ENCODE measurements at regions not wholly inside any gene's neighbourhood (a gene's known extent, or its start where the extent isn't known, plus 50 kb on each side); places are given as distances from the start of the nearest gene placed in this dataset.

- no peaks in the 10 kb centered on the region for H3K36me3 Mint-ChIP-seq
- no peak overlapping the region for H3K27ac Mint-ChIP-seq
- no peaks in the 10 kb centered on the region for H3K4me1 Mint-ChIP-seq
- H3K9me3 Mint-ChIP-seq, result no peaks in the 10 kb centered on the region
- H3K27me3 Mint-ChIP-seq, result no peaks in the 10 kb centered on the region
- H3K4me3 Mint-ChIP-seq, result no peak overlapping the region
- ATAC-seq, result no peak
These were observed 197.2 kb upstream of the HNRNPA3 start for GRCh38 chr2:177015356-177015923.

GRCh38 chr2:177020524-177021119 is 192.0 kb upstream of the HNRNPA3 start:
- Mint-ChIP-seq H3K4me1 (no peaks in the 10 kb centered on the region), H3K4me3 (no peak overlapping the region), H3K27me3 (peaks cover 6% of the 10 kb centered on the region), H3K9me3 (no peaks in the 10 kb centered on the region), H3K36me3 (no peaks in the 10 kb centered on the region), H3K27ac (no peak overlapping the region)
- ATAC-seq, result no peak

GRCh38 chr2:177021706-177022343 is 190.8 kb upstream of the HNRNPA3 start:
- no peak overlapping the region for H3K27ac Mint-ChIP-seq
- no peaks in the 10 kb centered on the region for H3K4me1 Mint-ChIP-seq
- no peak for ATAC-seq
- no peaks in the 10 kb centered on the region for H3K36me3 Mint-ChIP-seq
- no peak overlapping the region for H3K4me3 Mint-ChIP-seq
- no peaks in the 10 kb centered on the region for H3K9me3 Mint-ChIP-seq
- H3K27me3 Mint-ChIP-seq, result peaks cover 14% of the 10 kb centered on the region

DNA sequence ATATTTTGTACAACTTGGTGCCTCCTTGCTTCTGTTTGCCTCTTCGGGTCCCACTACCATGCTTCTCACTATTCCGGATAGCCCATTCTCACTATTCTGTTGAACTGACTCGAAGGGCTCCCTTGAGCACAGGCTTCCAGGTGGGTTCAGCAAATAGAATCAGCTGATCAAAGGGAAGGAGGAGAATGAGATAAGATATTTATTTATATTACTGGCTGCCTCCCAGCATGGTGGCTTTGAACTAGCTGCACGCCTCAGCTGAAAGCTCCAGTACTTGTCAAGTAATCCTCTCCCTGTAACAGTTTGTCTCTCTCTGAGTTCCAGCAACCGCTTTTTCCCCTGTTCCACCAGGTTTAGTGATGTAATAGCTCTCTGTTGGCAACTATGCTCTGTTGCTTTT is 187.8 kb upstream of the HNRNPA3 start:
- Mint-ChIP-seq H3K4me3 (no peak overlapping the region), H3K27ac (no peak overlapping the region), H3K9me3 (no peaks in the 10 kb centered on the region), H3K4me1 (no peaks in the 10 kb centered on the region), H3K36me3 (no peaks in the 10 kb centered on the region), H3K27me3 (peaks cover 18% of the 10 kb centered on the region)
- ATAC-seq, result no peak

DNA sequence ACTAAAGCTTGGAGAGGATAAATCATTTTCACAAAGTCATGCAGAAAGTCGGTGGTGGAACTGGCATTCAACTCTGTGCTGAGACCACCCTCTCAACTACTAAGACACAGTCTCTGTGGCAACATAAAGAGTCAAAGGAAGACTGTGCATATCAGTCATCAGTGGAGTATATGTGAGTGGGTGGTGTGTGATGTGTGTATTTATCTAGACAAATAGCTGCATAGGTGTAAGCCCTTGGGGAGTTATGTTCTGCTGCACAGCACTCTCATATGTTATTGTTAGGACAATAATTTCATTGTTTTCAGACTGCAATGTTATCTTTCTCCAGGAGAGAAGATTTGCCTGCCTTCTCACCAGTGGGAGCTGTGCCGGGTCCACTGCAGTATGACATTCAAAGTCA is 186.3 kb upstream of the HNRNPA3 start:
- Mint-ChIP-seq H3K9me3 (no peaks in the 10 kb centered on the region), H3K27ac (no peak overlapping the region), H3K36me3 (no peaks in the 10 kb centered on the region), H3K4me1 (no peaks in the 10 kb centered on the region), H3K27me3 (peaks cover 25% of the 10 kb centered on the region), H3K4me3 (no peak overlapping the region)
- no peak for ATAC-seq

GRCh38 chr2:177026956-177027355 is 185.6 kb upstream of the HNRNPA3 start:
- Mint-ChIP-seq H3K27me3 (peaks cover 26% of the 10 kb centered on the region), H3K27ac (no peak overlapping the region), H3K4me3 (no peak overlapping the region), H3K36me3 (no peaks in the 10 kb centered on the region), H3K4me1 (no peaks in the 10 kb centered on the region), H3K9me3 (no peaks in the 10 kb centered on the region)
- ATAC-seq, result no peak

GRCh38 chr2:177028296-177028695 is 184.3 kb upstream of the HNRNPA3 start:
- Mint-ChIP-seq H3K4me1 (no peaks in the 10 kb centered on the region), H3K4me3 (no peak overlapping the region), H3K27me3 (peaks cover 26% of the 10 kb centered on the region), H3K9me3 (no peaks in the 10 kb centered on the region), H3K36me3 (no peaks in the 10 kb centered on the region), H3K27ac (no peak overlapping the region)
- no peak for ATAC-seq

GRCh38 chr2:177029075-177029474 is 183.5 kb upstream of the HNRNPA3 start:
- ATAC-seq, result no peak
- Mint-ChIP-seq H3K27ac (no peak overlapping the region), H3K36me3 (no peaks in the 10 kb centered on the region), H3K4me3 (no peak overlapping the region), H3K4me1 (no peaks in the 10 kb centered on the region), H3K9me3 (no peaks in the 10 kb centered on the region), H3K27me3 (peaks cover 26% of the 10 kb centered on the region)

- H3K36me3 Mint-ChIP-seq, result no peaks in the 10 kb centered on the region
These were observed 183.1 kb upstream of the HNRNPA3 start for GRCh38 chr2:177029501-177029900.

GRCh38 chr2:177029901-177030300 is 182.7 kb upstream of the HNRNPA3 start:
- H3K27ac Mint-ChIP-seq, result no peak overlapping the region
- peaks cover 26% of the 10 kb centered on the region for H3K27me3 Mint-ChIP-seq
- ATAC-seq, result no peak
- H3K9me3 Mint-ChIP-seq, result no peaks in the 10 kb centered on the region
- no peaks in the 10 kb centered on the region for H3K4me1 Mint-ChIP-seq
- no peak overlapping the region for H3K4me3 Mint-ChIP-seq
- no peaks in the 10 kb centered on the region for H3K36me3 Mint-ChIP-seq

More at GRCh38 chr2:177029501-177029900, 183.1 kb upstream of the HNRNPA3 start:
- H3K4me1 Mint-ChIP-seq, result no peaks in the 10 kb centered on the region
- H3K9me3 Mint-ChIP-seq, result no peaks in the 10 kb centered on the region
- no peak for ATAC-seq
- H3K27ac Mint-ChIP-seq, result no peak overlapping the region
- no peak overlapping the region for H3K4me3 Mint-ChIP-seq
- peaks cover 26% of the 10 kb centered on the region for H3K27me3 Mint-ChIP-seq

DNA sequence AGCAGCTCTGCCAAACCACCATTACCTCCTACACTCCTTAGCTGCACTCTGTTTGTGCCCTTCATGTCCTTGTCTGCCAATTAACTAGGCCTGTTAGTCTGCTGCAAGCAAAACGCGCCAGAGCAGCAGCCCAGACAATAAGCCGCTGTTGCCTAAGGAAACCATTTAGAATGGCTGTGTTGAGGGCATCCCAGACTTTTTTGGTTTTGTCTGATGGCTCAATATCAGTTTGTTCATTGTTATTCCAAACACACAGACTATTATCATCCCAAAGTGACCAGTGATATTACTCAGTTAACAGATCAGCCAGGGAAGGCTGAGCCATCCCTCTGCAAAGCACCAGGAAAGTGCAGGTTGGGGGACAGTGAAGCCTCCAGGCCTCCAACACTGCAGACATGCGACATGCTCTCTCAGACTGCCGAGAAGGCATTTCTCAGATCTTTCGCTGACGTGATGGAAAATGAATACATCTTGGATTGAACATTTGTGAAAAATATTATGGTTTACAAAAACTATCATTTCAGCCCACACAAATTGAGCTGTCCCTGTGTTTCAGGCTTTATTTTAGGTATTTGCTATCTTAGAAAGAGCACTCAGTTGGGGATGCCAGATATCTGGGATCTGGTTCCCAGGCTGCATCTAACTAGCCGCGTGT is 182.0 kb upstream of the HNRNPA3 start:
- Mint-ChIP-seq H3K9me3 (no peaks in the 10 kb centered on the region), H3K4me3 (no peak overlapping the region), H3K27ac (no peak overlapping the region), H3K36me3 (no peaks in the 10 kb centered on the region), H3K27me3 (peaks cover 21% of the 10 kb centered on the region), H3K4me1 (no peaks in the 10 kb centered on the region)
- no peak for ATAC-seq

DNA sequence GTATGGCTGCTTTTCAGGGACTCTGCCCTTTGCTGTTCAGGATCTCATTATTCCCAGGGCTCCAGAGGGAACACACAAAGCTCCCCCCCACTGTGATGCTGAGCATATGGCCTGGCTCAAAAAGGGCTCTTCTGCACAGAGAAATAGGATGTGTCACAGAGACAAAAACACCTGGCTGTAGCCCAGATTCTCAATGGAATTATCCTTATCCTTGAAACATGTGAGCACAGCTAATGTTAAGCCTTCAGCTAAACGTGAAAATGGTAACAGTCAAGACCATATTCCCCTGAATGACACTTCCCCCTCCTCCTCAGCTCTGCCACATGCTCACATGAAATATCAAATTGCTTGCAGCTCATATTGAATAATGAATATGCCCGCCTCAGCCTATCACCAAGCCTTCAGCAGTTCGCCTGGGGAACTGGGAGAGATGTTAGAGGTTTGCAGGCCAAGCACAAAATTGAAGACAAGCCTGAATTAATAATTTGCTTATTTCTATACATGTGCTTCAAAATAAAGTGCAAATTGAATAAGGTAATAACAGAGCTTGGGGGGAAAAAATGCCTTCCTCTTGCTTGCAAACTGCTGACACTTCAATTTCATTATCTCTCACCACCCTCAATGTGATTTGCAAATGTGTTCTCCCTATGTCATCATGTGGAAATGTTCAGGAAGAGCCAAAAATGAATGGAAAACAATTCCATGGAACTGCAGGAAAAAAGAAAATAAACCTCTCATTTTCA is 181.0 kb upstream of the HNRNPA3 start:
- Mint-ChIP-seq H3K4me1 (no peaks in the 10 kb centered on the region), H3K4me3 (no peak overlapping the region), H3K27me3 (peaks cover 14% of the 10 kb centered on the region), H3K9me3 (no peaks in the 10 kb centered on the region), H3K27ac (no peak overlapping the region), H3K36me3 (no peaks in the 10 kb centered on the region)
- no peak for ATAC-seq

DNA sequence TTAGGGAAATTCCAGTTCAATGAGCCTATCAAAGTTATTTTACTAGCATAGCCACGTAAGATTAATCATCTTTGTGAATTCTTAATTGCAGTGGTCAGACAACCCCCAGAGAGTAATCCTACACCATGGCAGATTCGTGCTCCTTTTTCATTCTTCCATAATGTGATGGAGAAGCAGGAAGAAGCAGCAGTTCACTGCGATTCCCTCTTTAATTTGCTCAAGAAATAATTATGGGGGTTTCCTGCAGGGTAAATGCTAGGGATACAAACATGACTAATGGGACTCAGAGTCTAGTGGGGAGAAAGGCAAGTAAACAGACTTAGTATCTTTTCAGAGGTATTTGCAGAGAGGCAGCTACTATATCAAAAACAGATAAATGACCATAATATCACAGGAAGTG is 175.8 kb upstream of the HNRNPA3 start:
- Mint-ChIP-seq H3K27ac (no peak overlapping the region), H3K27me3 (peaks cover 20% of the 10 kb centered on the region), H3K36me3 (no peaks in the 10 kb centered on the region), H3K4me1 (no peaks in the 10 kb centered on the region), H3K4me3 (no peak overlapping the region), H3K9me3 (no peaks in the 10 kb centered on the region)
- no peak for ATAC-seq

DNA sequence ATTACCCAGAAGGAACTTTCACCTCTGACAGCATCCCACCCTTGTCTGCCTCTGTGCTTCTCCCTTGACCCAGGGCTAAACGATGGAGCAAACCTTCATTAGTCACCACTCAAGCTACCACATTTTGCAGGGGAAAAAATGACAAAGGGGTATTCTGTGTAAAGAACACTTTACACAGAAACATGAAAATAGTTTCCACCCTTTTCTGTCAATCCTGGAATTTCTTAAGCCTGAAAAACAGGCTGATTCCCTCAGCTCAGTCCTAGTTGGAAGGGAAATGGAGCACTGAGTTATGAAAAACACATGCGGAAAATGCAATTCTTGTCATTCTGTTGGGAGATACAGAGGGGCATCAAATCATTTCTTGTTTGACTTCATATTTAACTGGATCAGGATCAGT is 175.0 kb upstream of the HNRNPA3 start:
- Mint-ChIP-seq H3K9me3 (no peaks in the 10 kb centered on the region), H3K4me1 (no peaks in the 10 kb centered on the region), H3K4me3 (no peak overlapping the region), H3K27me3 (peaks cover 20% of the 10 kb centered on the region), H3K27ac (no peak overlapping the region), H3K36me3 (no peaks in the 10 kb centered on the region)
- ATAC-seq, result no peak

- no peaks in the 10 kb centered on the region for H3K36me3 Mint-ChIP-seq
- ATAC-seq, result no peak
- H3K4me1 Mint-ChIP-seq, result no peaks in the 10 kb centered on the region
- no peak overlapping the region for H3K27ac Mint-ChIP-seq
- peaks cover 30% of the 10 kb centered on the region for H3K27me3 Mint-ChIP-seq
- no peak overlapping the region for H3K4me3 Mint-ChIP-seq
- H3K9me3 Mint-ChIP-seq, result no peaks in the 10 kb centered on the region
These were observed 173.7 kb upstream of the HNRNPA3 start for GRCh38 chr2:177038787-177039484.
